Thyroid gland (tissue), 4 donors: ENCODE measurements at regions not wholly inside any gene's neighbourhood (a gene's known extent, or its start where the extent isn't known, plus 50 kb on each side); places are given as distances from the start of the nearest gene placed in this dataset.

ENCODE experiments used
- CTCF ChIP-seq, 6 experiments: fragments of 200-600 bp in 3 of 6; fragments of 450-650 bp in 3 of 6; sonication (generic) in 3 of 6; IDR thresholded peaks; one replicate each; pipeline ENCODE4 v1.5.1; 2016 to 2019; ENCODE audit warnings: antibody characterized with exemption in 6 of 6, mild to moderate bottlenecking in 2 of 6, inconsistent platforms in 1 of 6, moderate library complexity in 1 of 6
- POLR2A ChIP-seq, 2 donors: fragments of 450-650 bp; IDR thresholded peaks; one replicate each; pipeline ENCODE4 v1.6.1; 2017; ENCODE audit warnings: antibody characterized with exemption in 2 of 2, mild to moderate bottlenecking in 2 of 2, moderate library complexity in 1 of 2

- no peak for TF ChIP-seq POLR2A (IDR thresholded peaks at IDR 0.05)
- TF ChIP-seq CTCF (IDR thresholded peaks at IDR 0.05), result no peak
These were observed 1029.9 kb upstream of the CADM2 start for GRCh38 chr3:83928903-83929302.
